Stomach (tissue), 4 donors: ENCODE measurements at regions not wholly inside any gene's neighbourhood (a gene's known extent, or its start where the extent isn't known, plus 50 kb on each side); places are given as distances from the start of the nearest gene placed in this dataset.

Source experiments
- EP300 ChIP-seq: sonication (generic); formaldehyde crosslinking; IDR thresholded peaks from one replicate; pipeline ENCODE4 v1.6.1; 2017; ENCODE audit warnings: antibody characterized with exemption
- POLR2A ChIP-seq, 4 donors: fragments of 450-650 bp; IDR thresholded peaks; one replicate each; pipeline ENCODE4 v1.6.1; 2016; ENCODE audit warnings: antibody characterized with exemption in 4 of 4, control low read depth in 2 of 4, mild to moderate bottlenecking in 1 of 4, moderate library complexity in 1 of 4
- POLR2AphosphoS5 ChIP-seq, 3 donors: sonication (generic); formaldehyde crosslinking; IDR thresholded peaks; one replicate each; pipeline ENCODE4 v1.6.1; 2016; ENCODE audit warnings: antibody characterized with exemption in 3 of 3
- TF ChIP-seq, protein P1 (sequence below), 7 experiments: fragments of 450-650 bp in 4 of 7; fragments of 200-600 bp in 3 of 7; sonication (generic) in 3 of 7; IDR thresholded peaks; one replicate each; pipeline ENCODE4 v1.5.1; 2016 to 2019; ENCODE audit warnings: antibody characterized with exemption in 7 of 7, control low read depth in 2 of 7, mild to moderate bottlenecking in 1 of 7

DNA sequence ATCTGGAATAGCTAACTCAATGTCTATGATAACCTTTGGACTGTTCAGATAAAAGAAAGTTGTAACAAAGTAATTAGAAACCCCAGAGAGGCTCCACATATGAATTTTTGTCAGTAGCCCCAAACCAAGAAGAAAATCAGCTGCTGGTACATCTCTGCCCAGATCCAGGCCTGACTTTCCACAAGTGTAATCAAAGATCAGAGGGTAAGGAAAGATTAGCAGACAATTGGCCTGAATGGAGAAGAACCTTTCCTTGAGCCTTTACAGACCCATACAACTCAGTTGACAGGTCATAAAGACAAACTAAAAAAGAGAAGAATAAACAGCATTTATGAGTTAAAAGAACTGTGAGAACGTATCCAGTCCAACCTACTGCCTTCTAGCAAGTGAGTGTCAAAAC lies 366.7 kb upstream of the PKN2 start:
- TF ChIP-seq, protein P1, sequence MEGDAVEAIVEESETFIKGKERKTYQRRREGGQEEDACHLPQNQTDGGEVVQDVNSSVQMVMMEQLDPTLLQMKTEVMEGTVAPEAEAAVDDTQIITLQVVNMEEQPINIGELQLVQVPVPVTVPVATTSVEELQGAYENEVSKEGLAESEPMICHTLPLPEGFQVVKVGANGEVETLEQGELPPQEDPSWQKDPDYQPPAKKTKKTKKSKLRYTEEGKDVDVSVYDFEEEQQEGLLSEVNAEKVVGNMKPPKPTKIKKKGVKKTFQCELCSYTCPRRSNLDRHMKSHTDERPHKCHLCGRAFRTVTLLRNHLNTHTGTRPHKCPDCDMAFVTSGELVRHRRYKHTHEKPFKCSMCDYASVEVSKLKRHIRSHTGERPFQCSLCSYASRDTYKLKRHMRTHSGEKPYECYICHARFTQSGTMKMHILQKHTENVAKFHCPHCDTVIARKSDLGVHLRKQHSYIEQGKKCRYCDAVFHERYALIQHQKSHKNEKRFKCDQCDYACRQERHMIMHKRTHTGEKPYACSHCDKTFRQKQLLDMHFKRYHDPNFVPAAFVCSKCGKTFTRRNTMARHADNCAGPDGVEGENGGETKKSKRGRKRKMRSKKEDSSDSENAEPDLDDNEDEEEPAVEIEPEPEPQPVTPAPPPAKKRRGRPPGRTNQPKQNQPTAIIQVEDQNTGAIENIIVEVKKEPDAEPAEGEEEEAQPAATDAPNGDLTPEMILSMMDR (IDR thresholded peaks at IDR 0.05): no peak
- TF ChIP-seq POLR2AphosphoS5 (IDR thresholded peaks at IDR 0.05) (no peak), POLR2A (IDR thresholded peaks at IDR 0.05) (no peak), EP300 (no peak)
